Fibroblast of villous mesenchyme (primary cell): ENCODE measurements at regions not wholly inside any gene's neighbourhood (a gene's known extent, or its start where the extent isn't known, plus 50 kb on each side); places are given as distances from the start of the nearest gene placed in this dataset.

Experiments used
- DNase-seq: peaks from one replicate; pipeline ENCODE4 v3.0.0-alpha.2; 2010; ENCODE audit warnings: low read depth
- H3K4me3 ChIP-seq: 2 replicates; pipeline ENCODE4 v1.5.1; 2011; ENCODE audit warnings: low read depth, mild to moderate bottlenecking, low read length
- TF ChIP-seq, protein P1 (sequence below): IDR thresholded peaks from 2 replicates; pipeline ENCODE4 v1.5.1; 2012; ENCODE audit warnings: low read depth, mild to moderate bottlenecking, low read length; ENCODE audit not compliant: insufficient read depth

DNA sequence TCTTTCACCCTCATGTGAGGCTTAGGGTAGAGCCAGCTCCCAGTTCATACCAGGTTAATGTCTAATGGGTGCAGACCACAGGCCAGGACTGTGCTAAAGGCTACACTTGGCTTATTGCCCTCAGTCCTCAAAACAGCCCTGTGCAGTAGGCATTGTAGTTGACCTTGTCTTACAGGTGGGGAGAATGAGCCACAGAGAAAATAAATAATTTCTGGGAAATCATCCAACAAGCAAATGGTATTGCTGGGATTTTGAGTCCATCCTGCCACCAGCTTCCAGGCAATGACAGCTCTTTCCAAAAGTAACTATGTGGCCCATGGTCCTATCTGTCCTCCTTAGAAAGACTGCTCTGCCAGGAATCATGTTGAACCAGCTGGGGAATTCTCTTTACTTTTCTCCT is 450.0 kb downstream of the GADD45G start:
- no peak for DNase-seq
- TF ChIP-seq, protein P1, sequence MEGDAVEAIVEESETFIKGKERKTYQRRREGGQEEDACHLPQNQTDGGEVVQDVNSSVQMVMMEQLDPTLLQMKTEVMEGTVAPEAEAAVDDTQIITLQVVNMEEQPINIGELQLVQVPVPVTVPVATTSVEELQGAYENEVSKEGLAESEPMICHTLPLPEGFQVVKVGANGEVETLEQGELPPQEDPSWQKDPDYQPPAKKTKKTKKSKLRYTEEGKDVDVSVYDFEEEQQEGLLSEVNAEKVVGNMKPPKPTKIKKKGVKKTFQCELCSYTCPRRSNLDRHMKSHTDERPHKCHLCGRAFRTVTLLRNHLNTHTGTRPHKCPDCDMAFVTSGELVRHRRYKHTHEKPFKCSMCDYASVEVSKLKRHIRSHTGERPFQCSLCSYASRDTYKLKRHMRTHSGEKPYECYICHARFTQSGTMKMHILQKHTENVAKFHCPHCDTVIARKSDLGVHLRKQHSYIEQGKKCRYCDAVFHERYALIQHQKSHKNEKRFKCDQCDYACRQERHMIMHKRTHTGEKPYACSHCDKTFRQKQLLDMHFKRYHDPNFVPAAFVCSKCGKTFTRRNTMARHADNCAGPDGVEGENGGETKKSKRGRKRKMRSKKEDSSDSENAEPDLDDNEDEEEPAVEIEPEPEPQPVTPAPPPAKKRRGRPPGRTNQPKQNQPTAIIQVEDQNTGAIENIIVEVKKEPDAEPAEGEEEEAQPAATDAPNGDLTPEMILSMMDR = no peak
- no peak overlapping the region for H3K4me3 ChIP-seq

DNA sequence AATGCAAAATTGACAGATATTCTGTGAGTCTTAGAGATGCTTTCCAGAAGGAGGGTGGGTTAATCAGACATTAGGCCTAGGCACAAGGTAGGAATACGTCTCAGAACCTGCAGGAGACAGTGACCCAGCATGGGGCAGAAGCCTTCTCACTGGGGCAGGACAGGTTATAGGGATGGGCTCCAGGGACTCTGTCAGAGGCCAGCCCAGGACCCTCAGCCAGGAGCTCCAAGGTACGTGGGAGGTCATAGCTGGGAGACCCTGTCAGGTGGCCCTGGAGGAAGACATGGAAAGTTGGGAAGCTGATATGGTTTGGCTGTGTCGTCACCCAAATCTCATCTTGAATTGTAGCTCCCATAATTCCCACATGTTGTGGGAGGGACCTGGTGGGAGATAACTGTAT is 450.4 kb downstream of the GADD45G start:
- TF ChIP-seq, protein P1 = no peak
- H3K4me3 ChIP-seq = no peak overlapping the region
- no peak for DNase-seq

DNA sequence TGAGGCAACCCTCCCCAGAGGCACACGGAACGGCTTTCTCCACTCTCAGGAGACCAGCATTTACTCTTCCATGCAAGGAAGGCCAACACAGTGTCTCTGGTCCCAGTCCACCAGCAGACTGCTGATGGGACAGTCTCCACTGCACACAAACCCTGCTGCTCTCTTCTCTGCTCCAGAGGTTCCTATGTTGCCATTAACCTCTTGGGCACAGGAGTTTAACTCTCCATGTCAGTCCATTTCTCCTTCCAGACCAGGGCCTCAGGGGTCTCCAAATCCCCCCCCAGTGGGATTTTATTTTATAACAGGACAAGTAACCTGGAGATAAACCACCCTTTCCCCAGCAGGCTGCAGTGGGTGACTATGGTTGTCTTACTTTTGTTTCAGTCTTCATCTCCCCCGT is 452.5 kb downstream of the GADD45G start:
- TF ChIP-seq, protein P1 = no peak
- H3K4me3 ChIP-seq = no peak overlapping the region
- no peak for DNase-seq

DNA sequence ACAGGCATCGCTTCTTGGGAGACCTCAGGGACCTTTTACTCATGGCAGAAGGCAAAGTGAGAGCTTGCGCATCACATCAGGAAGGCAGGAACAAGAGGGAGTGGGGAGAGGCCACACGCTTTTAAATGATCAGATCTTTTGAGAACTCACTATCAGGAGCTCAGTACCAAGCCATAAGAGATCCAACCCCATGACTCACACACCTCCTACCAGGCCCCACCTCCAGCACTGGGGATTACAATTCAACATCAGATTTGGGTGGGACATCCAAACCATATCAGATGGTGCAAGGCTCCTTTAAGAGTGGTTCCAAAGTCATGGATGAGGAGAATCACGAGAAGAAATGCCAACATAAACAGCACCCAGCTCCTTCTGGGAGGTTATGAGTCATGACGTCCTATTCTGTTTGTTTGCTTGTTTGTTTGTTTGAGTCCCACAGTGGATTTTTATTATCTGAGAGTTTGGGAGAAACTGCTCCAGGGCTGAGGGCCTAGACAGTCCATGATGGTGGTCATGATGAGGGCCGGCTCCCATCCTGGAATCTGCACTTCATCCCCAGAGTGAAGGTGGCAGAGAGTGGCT is 453.5 kb downstream of the GADD45G start:
- DNase-seq = no peak
- no peak overlapping the region for H3K4me3 ChIP-seq
- TF ChIP-seq, protein P1 = no peak

DNA sequence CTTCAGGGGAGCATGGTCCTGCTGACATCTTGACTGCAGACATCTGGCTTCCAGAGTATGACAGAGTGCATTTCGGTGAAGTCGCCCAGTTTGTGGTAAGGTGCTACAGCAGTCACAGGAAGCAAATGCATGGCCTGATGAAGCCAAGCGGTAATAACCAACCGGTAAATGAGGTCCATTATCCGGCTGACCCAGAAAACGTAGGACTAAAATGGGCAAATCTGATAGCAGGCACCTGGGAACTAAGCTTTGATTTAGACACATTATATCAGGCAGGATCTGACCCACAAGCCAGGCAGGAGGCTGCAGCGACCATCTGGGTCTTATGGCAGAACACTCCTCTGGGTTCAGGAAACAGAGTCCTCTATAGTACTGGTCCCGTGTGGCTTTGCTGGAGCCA is 454.6 kb downstream of the GADD45G start:
- H3K4me3 ChIP-seq = no peak overlapping the region
- TF ChIP-seq, protein P1 = no peak
- no peak for DNase-seq

DNA sequence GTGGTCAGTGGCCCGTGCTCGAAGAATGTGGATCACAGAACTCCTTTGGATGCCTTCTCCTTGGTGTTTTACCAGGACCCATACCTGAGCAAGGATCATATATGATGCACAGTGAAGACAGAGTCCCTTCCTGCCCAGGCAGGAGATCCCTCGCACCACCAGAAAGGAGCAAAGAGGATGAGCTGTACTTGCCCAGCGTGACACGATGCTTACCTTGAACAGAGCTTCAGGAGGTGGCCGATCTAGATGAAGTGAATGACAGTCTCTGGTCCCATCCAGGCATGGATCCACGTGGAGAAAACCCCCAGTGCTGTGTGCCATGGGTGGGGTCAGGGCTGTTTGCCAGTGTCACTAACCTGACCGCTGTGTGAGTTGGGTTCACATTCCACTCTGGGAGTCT is 455.4 kb downstream of the GADD45G start:
- no peak for DNase-seq
- TF ChIP-seq, protein P1 = no peak
- H3K4me3 ChIP-seq = no peak overlapping the region

DNA sequence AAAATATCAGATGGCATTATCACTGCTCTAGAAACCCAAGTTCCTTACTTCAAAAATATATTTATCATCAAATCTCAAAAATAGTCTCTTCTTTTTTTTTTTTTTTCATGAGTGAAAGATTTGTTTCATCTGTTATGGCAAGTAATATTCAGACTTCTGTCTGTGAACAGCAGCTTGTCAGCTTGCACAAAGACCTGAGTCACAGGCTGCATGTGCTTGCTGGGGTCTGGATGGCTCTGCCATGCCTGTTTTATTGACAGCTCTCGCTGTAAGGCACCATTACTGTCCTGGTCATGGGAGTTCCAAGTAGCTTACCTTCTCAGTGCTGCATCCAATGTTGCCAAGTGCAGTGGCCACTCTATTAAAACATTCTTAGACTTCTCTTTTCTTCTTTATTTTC is 456.4 kb downstream of the GADD45G start:
- H3K4me3 ChIP-seq = no peak overlapping the region
- TF ChIP-seq, protein P1 = no peak
- DNase-seq = no peak
